IPS-NIHi11 (cell line): ENCODE measurements at regions not wholly inside any gene's neighbourhood (a gene's known extent, or its start where the extent isn't known, plus 50 kb on each side); places are given as distances from the start of the nearest gene placed in this dataset.
A peak's percentile ranks its signal among the peaks of the same experiment; 100 is the strongest.

Source experiments
- DNase-seq: peaks from one replicate; pipeline ENCODE4 v3.0.0; 2012; ENCODE audit warnings: mixed read lengths, low spot score

DNA sequence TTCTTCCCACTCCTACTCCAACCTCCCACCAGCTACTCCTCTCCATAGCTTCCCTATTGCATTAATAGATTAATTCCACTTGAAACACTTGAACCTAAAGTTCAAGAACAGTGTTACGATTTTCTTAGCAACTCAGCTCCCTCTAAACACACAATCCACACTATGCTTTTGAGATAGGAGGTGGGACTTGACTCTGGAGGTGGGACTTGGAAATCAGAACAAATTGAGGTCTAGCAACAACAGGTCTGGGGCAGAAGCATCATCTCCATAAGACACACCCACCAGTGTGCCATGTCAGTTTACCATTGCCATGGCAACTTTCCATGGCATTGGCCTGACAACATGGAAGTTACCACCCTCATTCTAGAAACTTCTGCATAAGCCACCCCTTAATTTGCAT lies 336.5 kb upstream of the ALCAM start:
- DNase-seq, result no peak

DNA sequence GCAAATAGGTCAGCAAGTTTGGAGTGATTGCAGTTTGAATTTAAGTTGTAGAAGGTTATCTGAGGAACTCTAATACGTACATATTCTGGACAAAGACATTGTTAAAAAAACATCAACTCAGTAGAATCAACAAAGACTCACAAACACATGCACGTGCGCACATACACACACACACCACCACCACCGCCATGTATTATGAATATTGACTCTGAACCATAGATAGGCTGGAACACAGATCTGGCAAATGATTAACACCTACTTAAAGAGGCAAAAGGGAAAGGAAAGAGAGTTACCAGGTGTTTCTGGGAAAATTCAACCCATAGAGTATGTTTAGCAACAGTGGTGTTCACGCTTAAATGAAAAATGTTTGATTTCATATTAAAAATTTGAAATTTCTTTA lies 334.2 kb upstream of the ALCAM start:
- no peak for DNase-seq

DNA sequence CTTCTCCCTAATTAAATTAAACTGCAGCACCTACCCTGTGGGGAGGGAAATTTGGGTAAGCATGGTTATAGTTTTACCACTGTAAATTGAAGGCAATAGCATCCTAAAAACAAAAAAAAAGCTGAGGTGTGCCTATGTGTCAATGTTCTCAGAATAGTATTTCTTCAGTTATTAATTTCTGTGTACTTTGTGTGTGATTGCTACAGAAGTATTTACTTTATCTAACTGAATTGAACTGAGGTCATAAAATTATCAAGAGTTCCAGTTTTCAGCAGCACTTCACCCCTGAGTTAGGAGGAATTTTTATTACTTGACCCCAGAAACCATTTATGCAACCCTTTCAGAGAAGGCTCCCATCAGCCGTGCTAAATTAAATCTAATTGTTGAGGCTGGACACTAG lies 333.6 kb upstream of the ALCAM start:
- no peak for DNase-seq

DNA sequence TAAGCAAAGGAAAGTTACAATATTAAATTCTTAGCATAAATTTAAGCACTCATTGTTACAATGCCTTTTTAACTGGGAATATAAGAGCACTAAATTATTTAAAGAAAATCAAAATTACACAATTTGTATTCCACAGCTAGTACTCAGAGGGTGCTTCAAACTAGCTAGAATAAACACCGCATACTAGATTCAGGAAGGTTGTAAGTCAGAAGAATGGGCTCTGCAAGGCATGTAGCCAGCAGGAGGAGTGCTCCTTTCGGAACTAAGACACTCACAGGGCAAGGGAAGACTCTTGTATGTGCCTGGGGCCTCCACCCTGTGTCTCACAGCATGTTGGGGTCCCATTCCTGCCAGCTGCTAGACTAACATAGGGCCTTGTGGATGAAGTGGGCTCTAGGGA lies 327.7 kb upstream of the ALCAM start:
- DNase-seq, result no peak

DNA sequence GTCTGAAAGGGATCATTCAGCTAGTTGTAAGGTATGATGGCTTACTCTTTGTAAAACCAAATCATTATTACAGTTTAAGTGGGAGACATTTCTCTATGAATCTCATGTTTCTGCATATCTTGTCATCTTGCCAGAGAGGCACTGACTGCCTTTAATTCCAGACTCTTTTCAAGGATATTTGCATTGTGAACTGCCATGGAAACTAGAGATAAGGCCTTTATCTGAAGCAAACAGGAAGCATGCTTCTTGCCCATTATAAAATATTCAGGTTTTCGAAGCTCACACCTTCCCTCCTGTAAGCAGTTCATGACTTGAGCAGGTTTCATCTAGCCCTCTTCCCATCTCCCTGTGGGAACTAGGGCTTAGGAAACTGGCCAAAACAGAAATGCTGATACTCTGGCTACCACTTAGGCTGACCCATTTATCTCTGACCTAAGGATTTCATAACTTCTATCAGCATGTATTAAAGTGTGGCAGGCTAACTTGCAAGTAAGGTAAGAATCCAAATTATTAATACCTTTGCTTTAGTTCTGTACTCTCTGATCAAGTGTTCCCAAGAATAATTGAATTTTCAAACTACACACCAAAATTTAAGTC lies 326.6 kb upstream of the ALCAM start:
- no peak for DNase-seq

DNA sequence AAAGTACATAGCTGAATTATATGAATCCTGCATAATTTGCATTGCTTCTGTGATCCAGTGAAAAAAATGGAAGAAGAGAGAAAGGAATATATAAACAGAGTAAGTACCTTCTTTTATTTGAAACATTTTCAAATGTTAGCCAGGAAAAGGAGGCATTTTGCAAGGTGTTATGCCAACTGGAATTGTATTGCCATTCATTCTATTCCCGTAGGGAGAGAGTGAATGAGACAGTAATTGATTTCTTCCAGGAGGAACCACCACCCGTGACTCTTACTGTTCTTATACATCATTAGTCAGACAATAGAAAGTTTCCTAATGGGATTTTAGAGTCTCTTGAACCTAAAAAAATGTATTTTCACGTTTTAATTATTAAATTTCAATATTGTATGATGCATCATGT lies 324.1 kb upstream of the ALCAM start:
- DNase-seq, result no peak

DNA sequence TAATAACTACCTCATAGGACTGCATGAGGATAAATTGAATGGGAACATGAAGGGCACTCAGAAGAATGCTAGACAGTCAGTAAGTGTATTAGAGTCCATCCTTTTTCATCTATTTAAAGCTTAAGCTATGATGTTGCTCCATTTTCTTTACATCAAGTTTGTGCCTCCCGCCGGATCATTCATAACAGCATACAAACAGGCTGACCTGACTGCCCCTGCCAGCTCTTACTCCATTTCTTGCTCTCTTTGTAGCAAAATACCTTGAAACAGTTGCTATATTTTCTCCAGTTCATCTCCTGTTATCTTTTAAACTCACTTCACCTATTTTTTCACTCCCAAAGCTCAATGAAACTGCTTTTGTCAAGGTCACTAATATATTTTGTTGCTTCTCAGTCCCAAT lies 315.6 kb upstream of the ALCAM start:
- no peak for DNase-seq

DNA sequence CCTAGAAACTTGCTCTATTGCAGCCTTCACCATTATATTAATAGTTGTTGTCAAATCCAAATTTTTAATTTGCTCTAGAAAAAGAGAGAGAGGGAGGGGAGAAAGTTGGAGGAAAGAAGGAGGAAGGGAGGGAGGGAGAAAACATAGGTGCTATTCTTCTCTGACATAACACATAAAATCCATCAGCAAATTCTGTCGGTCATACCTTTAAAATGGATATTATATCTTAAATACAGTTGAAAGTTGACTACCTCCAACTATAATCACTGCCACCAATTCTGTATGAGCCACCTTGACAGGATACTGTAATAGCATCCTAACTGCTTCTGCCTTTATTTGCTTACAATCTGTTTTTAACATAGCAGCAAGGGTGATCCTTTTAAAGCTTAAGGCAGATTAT lies 314.7 kb upstream of the ALCAM start:
- no peak for DNase-seq

DNA sequence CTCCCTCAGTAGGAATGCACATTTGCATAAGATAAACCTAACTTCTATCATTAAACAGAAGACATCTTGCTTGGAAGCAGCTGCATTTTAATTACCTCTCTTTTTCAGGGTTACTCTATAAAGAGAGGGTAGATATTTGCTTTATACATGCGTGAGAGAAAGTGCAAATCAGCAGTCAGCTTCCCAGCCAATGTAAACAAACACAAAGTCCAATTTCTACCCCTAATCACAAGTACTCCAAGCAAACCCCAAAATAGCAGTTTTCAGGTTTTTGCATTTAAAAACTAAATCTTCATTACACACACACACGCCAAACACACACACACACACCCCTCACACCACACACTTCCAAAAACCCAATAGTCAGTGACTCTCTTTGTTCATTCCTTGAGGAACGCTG lies 303.9 kb upstream of the ALCAM start:
- DNase-seq, result no peak

DNA sequence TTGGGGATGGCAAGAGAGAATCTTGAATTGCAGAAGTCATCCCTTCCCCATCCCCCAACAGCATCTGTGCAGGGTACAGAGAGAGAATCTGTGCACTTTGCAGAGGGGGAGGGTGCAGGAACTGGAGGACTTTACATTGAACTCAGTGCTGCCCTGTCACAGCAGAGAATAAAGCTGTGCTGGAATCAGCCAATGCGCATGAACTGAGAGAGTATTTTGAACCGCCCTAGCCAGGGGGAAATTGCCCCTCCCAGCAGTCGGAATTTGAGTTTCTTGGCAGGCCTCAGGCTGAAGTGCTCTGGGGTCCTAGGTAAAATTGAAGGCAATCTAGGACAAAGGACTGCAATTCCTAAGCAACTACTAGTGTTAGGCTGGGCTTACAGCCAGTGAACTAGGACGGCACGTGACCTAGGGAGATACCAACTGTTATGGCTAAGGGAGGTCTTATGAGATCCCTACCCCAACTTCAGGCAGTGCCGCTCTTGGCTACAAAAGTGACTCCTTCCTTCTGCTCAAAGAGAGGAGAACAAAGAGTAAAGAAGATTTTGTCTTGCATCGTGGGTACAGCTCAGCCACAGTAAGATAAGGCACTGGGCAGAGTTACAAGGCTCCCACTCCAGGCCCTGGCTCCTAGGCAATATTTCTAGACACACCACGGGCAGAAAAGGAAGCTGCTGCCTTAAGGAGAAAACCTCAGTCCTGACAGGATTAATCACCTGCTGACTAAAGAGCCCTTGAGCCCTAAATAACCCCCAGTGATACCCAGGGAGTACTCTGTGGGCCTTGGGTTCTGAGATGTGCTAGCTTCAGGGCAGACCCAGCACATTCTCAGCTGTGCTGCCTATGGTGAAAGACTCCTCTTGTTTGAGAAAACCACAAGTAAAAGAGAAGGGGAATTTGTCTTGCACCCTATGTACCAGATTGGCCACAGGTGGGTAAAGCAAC lies 300.5 kb upstream of the ALCAM start:
- DNase-seq, result no peak

DNA sequence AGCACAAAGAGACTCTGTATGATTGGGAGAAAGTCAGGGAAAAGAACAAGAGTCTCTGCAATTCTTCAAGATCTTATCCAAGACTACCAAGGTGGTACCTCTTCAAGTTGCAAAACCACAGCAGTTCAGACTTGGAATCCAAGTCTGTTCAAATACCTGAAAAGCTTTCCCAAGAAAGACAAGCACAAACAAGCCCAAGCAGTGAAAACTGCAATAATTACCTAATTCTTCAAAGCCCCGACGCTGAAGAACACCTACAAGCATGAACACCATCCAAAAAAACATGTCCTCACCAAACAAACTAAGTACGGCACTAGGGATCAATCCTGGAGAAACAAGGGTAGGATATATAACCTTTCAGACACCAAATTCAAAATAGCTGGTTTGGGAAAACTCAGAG lies 299.3 kb upstream of the ALCAM start:
- DNase-seq, result no peak

DNA sequence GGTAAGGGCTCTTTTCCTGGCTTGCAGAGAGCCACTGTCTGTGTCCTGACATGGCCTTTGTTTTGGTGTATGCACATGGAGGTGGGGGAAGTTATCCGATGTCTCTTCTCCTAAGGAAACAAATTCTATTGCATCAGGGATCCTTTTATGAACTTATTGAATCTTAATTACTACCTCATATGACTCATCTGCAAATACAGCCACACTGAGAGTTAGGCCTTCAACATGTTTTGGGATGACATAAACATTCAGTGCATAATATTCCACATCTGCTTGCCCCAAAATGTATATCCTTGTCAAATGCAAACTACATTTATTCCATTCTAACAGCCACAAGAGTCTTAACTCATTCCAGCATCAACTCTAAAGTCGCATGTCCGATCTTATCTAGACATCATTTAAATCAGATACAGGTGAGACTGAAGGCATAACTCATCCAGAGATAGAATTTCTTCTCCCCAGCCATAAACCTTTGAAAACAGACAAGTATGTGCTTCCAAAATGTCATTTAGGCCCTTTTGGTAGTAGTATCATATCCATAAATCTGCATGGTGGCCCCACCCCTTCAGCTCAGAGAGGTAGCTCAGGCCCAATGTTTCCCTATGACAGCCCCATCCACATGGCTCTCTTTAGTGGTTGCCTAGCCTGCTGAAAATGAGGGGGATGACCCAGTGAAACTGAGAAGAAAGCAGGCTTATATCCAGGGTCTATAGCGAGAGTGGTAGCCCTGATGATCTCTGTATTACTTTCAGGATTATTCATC lies 289.5 kb upstream of the ALCAM start:
- no peak for DNase-seq

DNA sequence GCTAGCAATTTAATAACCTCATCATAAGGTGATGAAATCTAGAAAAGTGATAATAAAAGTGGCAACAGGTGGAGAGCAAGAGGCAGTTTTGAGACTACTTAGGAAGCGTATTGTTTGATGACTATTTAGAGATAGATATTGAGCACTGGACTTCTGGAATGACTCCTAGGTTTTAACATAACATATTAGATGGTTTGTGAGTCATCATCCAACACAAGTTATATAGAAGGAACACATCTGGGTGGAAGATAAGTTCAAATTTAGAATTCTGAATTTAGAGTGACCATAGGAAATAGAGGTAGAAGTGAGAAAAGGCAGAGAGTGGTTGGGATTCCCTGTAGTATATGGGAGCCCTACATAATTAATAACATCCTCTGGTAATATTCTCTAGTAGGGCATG lies 282.8 kb upstream of the ALCAM start:
- no peak for DNase-seq

DNA sequence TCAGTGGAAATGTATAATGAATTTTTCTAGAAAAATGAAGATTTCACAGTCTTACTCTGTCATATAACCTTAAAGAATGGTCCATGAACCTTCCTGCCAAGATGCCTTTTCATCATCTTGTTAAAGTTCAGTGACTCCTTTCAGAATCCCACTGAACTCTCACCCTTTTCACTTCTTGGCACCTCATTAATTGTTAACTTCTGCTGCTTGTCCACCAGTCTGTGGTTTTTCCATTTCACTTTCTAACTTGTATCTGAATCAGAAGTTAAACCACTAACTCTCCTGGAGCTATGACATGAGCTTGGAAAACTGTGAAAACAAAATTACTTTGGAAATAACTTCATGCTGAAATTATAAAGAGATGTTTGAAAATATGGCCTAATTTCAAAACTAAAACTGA lies 281.2 kb upstream of the ALCAM start:
- DNase-seq, result no peak

DNA sequence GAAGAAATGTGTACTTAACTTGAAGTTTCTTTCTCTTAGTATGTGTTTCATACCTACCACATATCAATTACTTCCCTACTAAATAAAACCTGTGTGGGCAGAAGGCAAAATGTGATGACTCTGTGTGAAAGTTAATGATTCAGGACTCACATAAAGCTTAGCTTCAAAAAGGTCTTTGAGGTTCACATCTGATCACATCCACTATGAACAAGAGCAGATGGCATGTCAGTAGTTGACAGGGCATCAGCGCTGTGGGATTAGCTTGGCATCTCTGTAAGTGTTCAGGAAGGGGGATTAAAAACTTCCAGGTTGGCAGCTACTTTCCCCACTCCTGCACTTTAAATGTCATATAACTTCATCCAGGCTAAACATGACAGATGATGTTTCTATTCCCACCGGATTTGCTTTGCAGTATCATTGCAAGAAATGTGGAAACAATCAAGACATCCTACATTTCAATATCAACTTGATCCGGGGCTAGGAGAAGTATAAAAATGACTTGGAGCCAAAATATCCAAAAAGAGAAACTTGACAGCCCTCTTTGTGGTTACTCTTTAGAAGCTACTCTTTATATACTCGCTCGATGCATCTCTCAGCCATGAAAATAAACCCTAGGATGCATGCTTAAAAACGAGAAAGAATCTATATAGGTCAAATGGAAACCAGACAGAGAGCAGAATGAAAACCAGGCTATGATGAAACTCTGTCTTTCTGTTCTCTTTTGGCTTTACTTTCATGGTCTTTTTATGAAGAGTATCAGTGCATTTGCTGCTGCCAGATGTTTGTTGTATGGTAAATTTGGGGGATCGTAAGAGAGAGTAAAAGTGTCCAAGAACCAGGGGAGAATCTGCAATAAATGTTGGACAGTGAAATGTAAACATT lies 273.1 kb upstream of the ALCAM start:
- no peak for DNase-seq

DNA sequence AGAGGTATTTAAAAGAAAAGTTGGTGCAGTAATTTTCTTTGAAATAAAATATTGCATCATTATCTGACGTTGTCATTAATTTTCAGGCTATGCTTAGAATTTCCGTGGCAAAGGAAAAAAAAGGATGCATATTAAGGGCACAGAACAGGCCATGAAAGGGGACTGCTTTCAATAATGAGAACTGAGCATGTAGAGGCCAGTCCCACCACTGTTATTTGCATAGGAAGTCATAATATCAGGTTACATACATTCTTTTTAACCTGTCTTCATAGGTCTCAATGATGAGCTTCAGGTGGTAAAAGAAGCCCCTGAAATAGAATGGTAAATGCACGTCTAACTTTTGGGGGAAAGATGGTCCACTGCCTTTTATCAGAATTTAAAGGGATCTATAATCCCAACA lies 272.1 kb upstream of the ALCAM start:
- peak; percentile 17 for DNase-seq

DNA sequence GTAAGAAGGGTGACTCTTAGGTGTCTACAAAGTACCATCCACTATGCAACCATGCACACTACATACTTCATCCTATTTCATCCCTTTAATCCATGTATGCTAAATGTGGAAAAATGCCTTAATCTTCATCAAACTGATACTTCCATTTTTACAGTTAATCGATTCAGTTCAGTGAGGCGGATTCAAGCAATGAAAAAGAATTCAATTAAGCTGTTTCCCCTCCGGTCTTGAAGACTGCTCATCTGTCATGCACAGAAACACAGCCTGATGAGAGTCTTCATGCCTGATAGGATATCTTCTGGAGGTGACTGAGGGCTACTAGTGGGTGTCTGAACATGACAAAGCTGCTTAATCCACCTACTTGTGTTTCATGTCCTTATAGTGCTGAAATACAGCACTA lies 270.6 kb upstream of the ALCAM start:
- no peak for DNase-seq

DNA sequence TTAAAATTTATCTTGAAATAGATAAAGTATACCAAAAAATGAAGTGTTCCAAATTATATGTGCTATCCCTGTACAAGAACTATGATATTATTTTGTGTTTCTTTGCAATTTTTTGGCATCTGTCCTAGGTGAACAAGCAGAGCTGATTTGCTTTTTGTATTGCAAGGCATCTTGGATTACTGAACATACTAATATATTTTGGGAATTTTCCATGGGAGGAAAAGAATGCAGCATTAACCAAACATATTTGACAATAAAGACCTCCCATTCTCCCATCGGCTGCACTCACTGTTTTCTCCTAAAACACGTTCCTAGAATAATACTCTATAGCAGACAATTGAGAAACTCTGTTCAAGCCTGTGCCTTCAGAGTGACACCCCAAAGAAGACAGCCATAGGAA lies 265.1 kb upstream of the ALCAM start:
- DNase-seq, result no peak

DNA sequence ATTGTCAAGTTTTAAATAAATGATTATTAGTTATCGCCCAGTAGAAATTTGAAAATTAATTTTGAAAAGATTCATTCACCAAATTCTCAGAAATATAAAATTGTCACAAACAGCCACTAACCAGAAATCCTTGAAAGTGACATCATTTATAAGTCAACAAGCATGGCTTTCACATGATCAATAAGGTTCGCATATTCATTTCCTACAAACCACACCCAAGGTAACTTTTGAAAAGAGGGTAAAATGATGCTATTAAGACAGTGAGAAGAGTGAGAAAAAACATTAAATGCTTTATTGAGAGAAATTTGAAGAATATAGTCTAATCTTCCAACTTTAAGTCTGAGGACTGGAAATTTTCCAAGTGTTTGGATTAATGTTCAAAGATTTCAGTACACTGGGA lies 263.6 kb upstream of the ALCAM start:
- no peak for DNase-seq

DNA sequence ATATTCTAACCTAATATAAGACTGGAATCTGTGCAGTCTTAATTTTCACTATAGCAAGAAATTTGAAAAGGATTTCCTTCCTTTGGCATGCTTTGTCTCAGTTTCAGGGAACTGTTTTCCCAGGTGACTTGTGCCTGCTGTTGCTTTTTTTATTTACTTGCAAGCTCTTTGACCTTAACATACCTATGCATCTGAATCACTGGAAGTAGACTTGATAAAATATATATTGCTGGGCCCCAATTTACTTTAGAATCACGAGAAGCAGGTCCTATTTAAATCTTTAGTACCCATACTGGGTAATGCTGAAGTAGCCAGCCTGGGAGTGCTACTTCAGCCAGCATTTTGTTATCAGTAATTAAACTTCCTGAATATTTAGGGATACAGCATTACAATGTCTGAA lies 257.9 kb upstream of the ALCAM start:
- DNase-seq, result no peak

DNA sequence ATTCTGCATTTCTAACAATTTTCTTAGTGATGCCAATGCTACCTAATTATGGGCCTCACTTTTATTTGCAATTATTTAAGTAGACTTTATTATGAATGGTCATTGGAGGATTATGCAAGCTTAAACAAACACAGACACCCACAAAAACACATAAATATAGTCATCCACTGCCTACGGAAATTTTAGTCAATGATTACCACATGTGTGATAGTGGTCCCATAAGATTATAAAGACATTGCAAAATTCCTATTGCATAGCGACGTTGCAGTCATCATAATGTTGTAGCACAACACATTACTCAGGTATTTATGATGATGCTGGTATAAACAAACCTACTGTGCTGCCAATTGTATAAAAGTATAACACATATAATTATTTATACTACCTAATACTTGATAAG lies 247.8 kb upstream of the ALCAM start:
- DNase-seq, result no peak

DNA sequence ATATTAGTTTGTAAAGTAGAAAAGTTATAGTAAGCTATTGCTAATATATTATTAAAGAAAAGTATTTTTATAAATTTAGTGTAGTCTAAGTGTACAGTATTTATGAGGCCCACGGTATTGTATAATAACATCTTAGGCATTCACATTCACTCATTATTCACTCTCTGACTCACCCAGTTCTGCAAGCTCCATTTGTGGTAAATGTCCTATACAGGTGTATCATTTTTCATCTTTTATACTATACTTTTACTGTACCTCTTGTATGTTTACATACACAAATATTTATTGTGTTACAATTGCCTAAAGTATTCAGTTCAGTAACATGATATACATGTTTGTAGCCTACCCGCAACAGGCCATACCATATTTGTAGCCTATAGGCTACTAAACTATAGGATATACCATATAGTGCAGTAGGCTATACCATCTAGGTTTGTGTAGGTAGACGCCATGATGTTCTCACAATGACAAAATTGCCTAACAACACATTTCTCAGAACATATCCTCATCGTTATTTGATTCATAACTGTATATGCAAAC lies 246.8 kb upstream of the ALCAM start:
- DNase-seq, result no peak
